ENCODE measurements at regions not wholly inside any gene's neighbourhood (a gene's known extent, or its start where the extent isn't known, plus 50 kb on each side); places are given as distances from the start of the nearest gene placed in this dataset.
"Not testable (repeated sequence)": the region's sequence is repeated elsewhere in the genome, so short reads cannot be mapped to it uniquely, and the experiment has no call there.

DNA sequence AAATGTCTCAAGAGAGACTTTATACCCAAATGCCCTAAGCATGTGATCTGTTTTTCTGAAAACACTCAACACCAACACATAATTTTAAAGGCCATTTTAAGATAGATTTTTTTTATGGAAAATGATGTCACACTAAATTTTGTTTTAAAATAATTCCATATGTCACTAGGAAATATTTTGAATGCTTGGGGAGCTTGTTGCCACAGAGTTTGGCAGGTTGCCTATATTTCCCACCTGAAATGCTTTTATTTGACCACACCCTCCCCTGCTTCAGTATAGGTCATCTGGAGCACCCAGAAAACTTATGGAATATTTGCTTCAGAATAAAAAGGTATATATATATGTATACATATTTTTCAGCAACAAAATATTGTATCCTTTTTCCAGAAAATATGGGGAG lies 180.0 kb upstream of the ANK3 start:
- no peak for DNase-seq

- DNase-seq, result no peak
These were observed 176.4 kb upstream of the ANK3 start for GRCh38 chr10:60566096-60566495.

GRCh38 chr10:60565492-60565891 lies 175.8 kb upstream of the ANK3 start:
- no peak for DNase-seq

DNA sequence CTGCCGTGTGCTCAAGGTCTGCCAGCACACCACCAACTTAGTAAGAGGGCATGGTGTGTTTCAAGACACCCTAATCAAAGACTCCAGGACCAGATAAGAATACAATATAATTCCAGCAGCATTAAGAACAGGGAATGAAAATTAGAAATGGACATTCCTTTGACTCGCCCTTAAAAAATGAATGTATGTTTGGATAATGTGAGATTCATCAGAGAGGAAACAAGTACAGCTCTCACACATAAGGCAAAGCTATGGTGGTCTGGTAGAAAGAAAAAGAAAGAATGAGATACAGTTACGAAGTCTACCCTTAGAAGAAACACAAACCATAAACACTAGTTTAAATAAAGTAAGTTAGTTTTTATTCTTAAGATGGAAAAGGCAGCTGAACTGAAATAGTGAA lies 174.8 kb upstream of the ANK3 start:
- DNase-seq, result no peak

DNA sequence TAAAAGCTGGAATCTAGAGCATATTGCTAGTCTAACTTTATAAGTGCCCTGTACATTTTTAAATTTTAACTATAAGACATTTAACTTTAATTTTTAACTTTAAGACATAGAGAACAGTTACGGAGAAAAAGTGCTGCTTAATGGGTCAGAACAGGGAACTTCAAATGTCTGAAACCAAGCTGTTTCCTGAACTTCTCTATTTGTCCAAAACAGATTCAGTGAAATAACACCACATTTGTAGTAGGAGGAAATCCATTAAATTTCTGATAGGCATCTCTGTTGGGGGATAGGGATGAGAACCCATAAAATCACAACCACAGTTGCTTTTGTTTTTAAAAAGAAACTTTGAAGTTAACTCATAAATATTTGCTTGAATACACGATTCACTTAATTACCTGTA lies 170.8 kb upstream of the ANK3 start:
- no peak for DNase-seq

DNA sequence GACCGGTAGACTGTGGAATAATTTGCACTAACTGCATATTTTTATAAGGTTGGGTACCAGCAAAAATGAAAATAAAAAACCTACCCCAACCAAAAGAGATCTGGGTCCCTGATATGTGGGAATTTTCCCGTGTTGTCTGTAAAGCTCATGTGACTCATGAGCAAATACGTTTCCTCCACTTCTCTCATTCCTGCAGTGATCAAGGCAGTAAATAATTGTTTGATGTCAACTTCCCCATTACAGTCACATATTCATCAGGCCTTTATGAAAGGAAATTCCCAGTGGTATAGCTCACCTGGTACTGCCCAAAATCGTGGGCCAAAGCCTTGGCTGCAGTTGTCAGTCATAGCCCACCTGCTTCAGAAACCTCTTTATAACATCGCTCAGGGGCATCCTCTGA lies 166.0 kb upstream of the ANK3 start:
- no peak for DNase-seq

- DNase-seq, result peak; percentile 25
These were observed 160.0 kb upstream of the ANK3 start for GRCh38 chr10:60549686-60550085.

DNA sequence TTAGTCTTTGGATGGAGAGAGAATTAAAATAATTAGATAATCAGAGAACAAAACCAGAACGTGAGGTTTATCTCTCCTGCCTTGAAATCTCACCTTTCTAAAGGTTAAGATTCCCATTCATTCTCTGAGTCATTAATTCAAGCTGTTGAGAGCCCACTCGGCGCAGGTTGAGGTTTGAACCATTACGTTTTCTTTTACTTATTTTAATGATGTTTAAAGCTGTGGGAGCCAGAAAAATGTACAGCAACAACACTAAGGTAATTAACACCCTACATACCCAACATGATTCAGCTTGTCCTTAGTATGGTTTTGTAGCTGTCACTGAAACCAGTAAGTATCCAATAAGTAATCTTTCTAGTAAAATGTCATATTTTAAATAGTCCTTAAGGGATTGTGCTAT lies 153.0 kb upstream of the ANK3 start:
- DNase-seq, result no peak

DNA sequence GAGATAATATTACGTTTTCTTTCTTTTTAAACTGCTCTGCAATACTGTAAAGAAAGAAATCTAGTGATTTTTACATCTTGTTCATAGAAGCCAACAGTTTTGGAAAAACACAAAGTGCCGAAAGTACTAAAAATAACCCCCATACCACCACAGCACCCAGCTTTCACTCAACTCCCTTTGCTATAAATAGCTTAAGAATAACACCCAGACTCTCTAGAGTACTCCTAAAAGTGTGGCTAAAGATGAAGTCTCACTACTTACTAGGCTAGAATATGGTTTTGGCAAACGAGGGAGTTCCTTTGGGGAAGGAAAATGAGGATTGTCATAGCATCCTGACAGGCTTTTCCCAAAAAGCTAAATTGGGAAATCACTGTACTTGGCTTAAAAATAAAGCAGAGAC lies 151.8 kb upstream of the ANK3 start:
- no peak for DNase-seq

- DNase-seq, result no peak
These were observed 148.0 kb upstream of the ANK3 start for GRCh38 chr10:60537697-60538096.

GRCh38 chr10:60536529-60537114 lies 146.9 kb upstream of the ANK3 start:
- DNase-seq, result no peak

GRCh38 chr10:60535427-60535826 lies 145.8 kb upstream of the ANK3 start:
- DNase-seq, result no peak

DNA sequence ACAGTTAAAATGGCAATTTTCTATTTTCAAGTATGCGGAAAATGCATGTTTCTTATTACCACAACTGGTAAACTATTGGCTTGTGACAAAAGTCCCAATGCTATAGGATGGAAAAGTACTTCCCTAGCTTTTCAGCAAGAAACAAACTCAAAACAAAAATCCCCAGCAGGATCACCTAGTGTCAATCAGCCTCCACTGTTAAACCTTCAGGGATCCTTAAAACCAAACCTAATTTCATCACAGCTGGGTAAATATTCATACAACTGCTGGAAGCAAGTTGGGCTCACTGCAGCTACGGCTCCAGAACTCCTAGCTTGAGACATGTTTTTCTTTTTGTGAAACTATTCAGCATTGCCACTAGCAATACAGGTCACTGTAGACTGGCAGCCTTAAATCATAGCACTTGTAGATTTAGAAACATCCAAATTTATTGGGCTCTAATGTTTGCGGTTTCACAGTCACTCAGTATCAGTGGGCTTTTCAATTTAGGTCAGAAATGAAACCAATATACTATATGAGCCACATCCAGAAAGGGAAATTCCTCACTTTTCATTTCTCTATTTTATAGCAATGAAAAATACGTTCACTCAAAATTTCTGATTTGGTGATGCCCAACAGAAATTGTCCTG lies 145.2 kb upstream of the ANK3 start:
- DNase-seq, result no peak

DNA sequence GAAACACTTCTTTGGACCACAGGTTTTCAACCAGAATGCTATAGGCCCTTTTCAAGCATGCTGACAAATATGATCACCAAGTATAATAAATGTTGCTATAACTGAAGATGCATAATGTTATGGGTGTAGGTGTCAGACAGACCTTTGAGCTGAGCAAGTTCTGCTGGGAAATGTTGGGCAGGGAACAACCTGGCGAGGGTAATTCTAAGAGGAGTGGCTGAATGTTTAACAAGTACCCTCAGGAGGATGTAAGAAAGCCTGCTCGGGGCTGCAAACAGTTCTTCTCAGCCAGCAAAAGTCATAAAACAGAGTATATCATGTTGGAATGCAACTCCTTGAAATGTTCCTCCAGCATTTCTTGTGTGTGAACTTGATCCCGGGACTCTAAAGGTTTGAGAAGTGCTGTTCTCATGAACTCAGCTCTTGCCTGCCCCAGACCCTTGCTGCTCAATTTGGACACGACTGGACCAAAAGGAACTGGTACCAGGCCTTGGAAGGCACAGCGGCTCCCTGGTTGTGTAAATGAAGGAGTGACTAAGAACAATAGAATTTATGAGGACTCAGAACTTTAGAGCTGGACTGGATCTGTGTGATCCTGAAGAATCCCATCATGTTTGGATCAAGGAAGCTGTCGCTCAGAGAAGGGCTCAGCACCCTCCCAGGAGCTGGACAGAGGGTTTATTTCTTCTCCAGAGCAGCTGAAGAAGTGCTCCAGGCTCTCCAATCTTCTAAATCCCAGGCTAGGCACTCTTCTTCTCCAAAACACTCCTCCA lies 143.2 kb upstream of the ANK3 start:
- DNase-seq, result no peak

GRCh38 chr10:60531006-60531405 lies 141.3 kb upstream of the ANK3 start:
- DNase-seq, result no peak

GRCh38 chr10:60527676-60528075 lies 138.0 kb upstream of the ANK3 start:
- DNase-seq, result no peak

DNA sequence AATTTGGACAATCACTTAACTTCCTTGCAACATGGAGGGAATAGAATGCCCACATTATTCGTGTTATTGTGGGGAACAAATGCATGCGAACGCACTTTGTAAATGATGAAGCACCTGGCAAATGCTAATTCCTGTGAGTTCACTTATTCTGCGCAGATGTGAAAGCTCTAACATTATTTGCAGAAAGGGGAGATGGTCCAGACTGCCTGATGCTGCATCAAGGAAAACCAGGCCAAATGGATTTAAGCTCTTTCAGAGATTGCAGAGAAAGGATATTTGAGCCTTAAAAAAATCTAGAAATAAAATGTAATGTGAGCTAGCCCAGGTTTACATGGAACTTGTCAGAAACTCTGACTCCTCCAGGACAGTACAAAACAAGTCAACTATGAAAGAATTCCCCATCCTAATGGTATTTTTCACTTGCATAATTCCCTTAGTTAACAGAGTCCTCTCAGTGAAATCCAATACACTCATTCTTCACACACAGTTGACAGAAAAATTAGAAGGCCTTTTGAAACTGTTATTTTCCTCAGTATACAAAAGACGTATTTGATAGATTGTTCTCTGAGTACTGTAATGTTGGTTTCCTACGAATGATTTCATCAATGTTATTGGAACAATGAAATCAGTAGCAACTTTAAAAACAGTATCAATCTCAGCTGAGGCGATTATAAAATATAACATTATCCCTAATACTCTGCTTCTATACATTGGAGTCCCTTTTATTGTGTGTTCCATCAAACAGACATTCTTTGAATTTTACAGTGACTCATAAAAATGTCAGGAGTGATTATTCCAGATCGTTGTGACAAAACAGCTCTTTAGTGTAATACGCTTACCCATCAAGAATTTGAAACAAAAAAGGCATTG lies 136.3 kb upstream of the ANK3 start:
- DNase-seq, result peak; percentile 8

DNA sequence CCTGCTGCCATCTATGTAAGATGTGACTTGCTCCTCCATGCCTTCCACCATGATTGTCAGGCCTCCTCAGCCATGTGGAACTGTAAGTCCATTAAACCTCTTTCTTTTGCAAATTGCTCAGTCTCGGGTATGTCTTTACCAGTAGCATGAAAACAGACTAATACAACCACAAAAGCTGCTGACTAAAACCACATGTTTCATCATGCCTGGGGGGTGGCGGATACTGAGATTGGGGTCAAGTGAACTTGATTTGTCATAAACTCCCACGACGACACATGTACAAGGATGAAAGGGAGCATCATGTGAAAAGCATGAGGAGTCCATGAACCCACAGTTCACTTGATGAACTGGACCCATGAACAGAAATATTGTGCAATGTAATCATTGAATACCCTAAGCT lies 134.9 kb upstream of the ANK3 start:
- no peak for DNase-seq

DNA sequence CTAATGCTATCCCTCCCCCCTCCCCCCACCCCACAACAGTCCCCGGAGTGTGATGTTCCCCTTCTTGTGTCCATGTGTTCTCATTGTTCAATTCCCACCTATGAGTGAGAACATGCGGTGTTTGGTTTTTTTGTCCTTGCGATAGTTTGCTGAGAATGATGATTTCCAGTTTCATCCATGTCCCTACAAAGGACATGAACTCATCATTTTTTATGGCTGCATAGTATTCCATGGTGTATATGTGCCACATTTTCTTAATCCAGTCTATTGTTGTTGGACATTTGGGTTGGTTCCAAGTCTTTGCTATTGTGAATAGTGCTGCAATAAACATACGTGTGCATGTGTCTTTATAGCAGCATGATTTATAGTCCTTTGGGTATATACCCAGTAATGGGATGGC lies 133.7 kb upstream of the ANK3 start:
- not testable (repeated sequence) for DNase-seq

- DNase-seq, result no peak
These were observed 132.9 kb upstream of the ANK3 start for GRCh38 chr10:60522617-60523016.

- DNase-seq, result peak; percentile 11
These were observed 132.3 kb upstream of the ANK3 start for GRCh38 chr10:60521974-60522405.

- no peak for DNase-seq
These were observed 129.1 kb upstream of the ANK3 start for GRCh38 chr10:60518745-60519144.

DNA sequence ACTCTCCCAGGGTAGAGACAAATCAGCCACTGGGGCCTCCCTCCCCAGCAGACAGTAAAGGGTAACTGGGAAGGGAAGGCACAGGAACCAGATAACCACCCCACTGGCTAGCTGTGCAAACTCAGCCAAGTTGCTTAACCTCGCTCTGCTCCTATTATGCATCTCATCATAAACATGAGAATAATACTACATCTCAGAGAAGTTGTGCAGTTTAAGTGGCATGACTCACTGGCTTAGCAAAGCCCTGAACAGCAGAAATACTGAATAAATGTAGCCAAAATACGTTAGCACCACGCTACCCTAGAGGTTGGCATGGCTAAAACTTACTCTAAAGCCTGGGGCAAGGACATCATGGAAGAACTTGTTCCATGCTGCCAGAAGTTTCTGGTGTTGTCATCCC lies 128.1 kb upstream of the ANK3 start:
- no peak for DNase-seq

All from left kidney (tissue), 1 donor.